ENCODE measurements at regions not wholly inside any gene's neighbourhood (a gene's known extent, or its start where the extent isn't known, plus 50 kb on each side); places are given as distances from the start of the nearest gene placed in this dataset.

DNA sequence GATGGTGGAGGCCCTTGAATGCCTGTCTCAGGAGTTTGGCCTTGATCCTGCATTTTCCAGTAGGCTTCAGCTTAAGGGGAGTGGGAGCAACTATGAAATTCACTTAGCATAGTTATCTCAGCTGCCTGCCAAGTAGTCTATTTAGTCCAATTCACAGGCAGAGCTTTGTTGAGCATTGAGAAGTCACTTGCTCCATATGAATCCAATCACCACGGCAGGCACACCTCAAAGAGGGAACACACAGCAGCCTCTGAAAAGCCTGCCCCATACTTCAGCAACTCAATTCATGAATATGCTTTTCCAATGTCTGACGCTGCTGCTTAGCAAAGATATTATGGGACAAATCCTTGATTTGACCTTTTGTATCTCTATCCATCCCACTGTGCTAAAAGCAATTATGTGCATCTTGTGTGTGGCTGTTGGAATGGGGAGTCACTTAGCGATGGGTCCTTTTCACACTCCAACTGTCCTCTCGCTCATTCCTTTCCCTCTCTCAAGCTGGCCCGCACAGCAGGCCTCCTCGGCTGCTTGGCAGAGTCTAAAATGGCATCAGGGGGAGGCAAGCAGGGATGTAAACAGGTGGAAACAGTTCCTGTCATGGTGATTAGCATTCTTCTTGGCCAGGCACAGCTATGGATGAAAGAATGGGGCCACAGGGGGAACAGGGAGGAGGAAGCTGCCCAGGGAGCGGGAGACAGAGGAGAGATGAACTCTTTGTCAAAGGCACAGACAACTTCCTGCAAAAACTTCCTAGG lies 56.0 kb upstream of the LRPPRC start:
- TF ChIP-seq EZH2 (IDR thresholded peaks at IDR 0.05), result no peak
- TF ChIP-seq POLR2AphosphoS5 (IDR thresholded peaks at IDR 0.05; ENCODE audit: borderline replicate concordance, low read depth, low read length), result no peak
- no peak for TF ChIP-seq FOXP2 (optimal IDR thresholded peaks at IDR 0.05; ENCODE audit: control extremely low read depth, extremely low read length, insufficient read depth)
